Lower leg skin (tissue), 3 donors: ENCODE measurements at regions not wholly inside any gene's neighbourhood (a gene's known extent, or its start where the extent isn't known, plus 50 kb on each side); places are given as distances from the start of the nearest gene placed in this dataset.

Source experiments
- POLR2A ChIP-seq, 2 donors: fragments of 450-650 bp; IDR thresholded peaks; one replicate each; pipeline ENCODE4 v1.6.1; 2016 to 2017; ENCODE audit warnings: antibody characterized with exemption in 2 of 2, mild to moderate bottlenecking in 1 of 2, moderate library complexity in 1 of 2
- TF ChIP-seq, protein P1 (sequence below), 3 donors: fragments of 450-650 bp; IDR thresholded peaks; one replicate each; pipeline ENCODE4 v1.5.1; 2016; ENCODE audit warnings: antibody characterized with exemption in 3 of 3, mild to moderate bottlenecking in 3 of 3, moderate library complexity in 2 of 3

DNA sequence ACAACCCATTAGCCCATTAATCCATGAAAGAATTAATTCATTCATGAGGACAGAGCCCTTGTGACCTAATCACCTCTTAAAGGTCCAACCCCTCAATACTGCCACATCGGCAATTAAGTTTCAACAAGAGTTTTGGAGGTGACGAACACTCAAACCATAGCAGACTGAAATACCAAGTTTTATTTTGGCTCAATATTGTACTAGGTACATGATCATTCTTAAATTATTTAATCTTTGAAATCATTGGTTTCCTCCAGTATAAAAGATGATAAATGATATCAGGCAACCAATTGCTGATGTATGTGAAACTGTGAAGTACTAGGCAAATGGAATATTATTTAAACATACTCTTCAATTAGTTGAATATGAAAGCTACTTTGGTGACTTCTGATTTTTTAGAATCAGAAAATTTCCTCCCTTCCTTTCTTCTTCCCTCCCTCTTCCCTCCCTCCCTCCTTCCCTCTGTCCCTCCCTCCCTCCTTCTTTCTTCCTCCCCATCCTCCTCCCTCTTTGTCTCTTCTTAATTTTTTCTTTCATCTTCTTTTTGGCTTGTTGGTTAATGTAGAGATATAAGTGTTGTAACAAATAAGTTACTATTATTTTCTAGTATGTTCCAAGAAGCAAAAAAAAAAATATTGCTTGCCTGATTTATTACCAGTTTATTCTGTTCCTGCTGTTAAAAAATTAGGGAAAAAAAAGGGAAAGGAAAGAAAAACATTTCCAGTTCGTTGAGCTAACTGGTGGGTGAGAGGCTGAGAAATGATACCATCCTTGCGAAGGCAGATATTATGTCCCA is 233.9 kb upstream of the ZNF217 start:
- no peak for TF ChIP-seq POLR2A (IDR thresholded peaks at IDR 0.05)
- TF ChIP-seq, protein P1, sequence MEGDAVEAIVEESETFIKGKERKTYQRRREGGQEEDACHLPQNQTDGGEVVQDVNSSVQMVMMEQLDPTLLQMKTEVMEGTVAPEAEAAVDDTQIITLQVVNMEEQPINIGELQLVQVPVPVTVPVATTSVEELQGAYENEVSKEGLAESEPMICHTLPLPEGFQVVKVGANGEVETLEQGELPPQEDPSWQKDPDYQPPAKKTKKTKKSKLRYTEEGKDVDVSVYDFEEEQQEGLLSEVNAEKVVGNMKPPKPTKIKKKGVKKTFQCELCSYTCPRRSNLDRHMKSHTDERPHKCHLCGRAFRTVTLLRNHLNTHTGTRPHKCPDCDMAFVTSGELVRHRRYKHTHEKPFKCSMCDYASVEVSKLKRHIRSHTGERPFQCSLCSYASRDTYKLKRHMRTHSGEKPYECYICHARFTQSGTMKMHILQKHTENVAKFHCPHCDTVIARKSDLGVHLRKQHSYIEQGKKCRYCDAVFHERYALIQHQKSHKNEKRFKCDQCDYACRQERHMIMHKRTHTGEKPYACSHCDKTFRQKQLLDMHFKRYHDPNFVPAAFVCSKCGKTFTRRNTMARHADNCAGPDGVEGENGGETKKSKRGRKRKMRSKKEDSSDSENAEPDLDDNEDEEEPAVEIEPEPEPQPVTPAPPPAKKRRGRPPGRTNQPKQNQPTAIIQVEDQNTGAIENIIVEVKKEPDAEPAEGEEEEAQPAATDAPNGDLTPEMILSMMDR (IDR thresholded peaks at IDR 0.05) = no peak
